ENCODE measurements at regions not wholly inside any gene's neighbourhood (a gene's known extent, or its start where the extent isn't known, plus 50 kb on each side); places are given as distances from the start of the nearest gene placed in this dataset.
A peak's percentile ranks its signal among the peaks of the same experiment; 100 is the strongest.

DNA sequence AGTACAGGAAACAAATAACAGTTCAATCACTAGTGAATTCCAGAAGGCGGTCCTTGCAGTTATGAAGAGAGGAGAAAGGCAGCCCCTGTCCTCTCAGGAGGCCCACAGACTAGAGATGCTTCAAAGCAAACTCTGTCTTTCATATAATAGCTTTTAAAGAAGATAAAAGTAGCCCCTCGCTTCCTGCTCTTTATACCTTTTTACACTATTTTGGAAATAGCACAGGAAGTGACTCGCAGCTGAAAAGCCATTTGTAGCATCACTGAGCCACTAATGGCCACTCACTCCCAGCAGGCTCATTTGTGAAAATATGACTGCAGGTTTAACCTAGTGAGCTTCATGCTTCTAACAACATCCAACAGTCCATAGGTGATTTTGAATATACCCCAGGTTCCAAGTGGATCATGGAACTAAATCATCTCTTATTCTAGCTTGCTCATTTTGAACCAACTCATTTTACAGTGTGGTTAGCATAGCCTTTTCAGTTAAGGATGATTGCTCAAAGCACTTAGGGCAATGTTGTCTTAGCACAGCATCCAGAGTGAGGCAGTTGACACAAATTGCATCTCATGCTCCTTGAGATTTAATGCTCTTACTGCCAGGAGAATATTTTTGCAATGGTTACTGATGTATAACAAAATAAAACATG lies 136.0 kb upstream of the NRSN1 start:
- no peak for DNase-seq
- no peak overlapping the region for H3K27ac ChIP-seq
- intact Hi-C loops (cut with DNase I; ENCODE audit: low total_unique reads): no loop called here
- H3K9me3 ChIP-seq: no peaks in the 10 kb centered on the region
- TF ChIP-seq, protein P1, sequence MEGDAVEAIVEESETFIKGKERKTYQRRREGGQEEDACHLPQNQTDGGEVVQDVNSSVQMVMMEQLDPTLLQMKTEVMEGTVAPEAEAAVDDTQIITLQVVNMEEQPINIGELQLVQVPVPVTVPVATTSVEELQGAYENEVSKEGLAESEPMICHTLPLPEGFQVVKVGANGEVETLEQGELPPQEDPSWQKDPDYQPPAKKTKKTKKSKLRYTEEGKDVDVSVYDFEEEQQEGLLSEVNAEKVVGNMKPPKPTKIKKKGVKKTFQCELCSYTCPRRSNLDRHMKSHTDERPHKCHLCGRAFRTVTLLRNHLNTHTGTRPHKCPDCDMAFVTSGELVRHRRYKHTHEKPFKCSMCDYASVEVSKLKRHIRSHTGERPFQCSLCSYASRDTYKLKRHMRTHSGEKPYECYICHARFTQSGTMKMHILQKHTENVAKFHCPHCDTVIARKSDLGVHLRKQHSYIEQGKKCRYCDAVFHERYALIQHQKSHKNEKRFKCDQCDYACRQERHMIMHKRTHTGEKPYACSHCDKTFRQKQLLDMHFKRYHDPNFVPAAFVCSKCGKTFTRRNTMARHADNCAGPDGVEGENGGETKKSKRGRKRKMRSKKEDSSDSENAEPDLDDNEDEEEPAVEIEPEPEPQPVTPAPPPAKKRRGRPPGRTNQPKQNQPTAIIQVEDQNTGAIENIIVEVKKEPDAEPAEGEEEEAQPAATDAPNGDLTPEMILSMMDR (IDR thresholded peaks at IDR 0.05): no peak
- TF ChIP-seq POLR2AphosphoS5 (IDR thresholded peaks at IDR 0.05) (no peak), POLR2A (IDR thresholded peaks at IDR 0.05) (no peak)
- no peaks in the 10 kb centered on the region for H3K36me3 ChIP-seq
- no peaks in the 10 kb centered on the region for H3K4me1 ChIP-seq
- H3K4me3 ChIP-seq: no peak overlapping the region
- no peaks in the 10 kb centered on the region for H3K27me3 ChIP-seq
- 68 to 82% (median 73%) methylated on average over 3 of the region's 3 CpGs for WGBS, 5 donors

- DNase-seq: no peak
- Histone ChIP-seq H3K27ac (no peak overlapping the region), H3K4me3 (no peak overlapping the region), H3K36me3 (no peaks in the 10 kb centered on the region), H3K4me1 (no peaks in the 10 kb centered on the region), H3K9me3 (peaks cover 0 to 4% (median 0%) of the 10 kb centered on the region in 4 donors), H3K27me3 (no peaks in the 10 kb centered on the region)
- intact Hi-C loops (cut with DNase I; ENCODE audit: low total_unique reads): no loop called here
- TF ChIP-seq EP300 (IDR thresholded peaks at IDR 0.05) (no peak), POLR2AphosphoS5 (IDR thresholded peaks at IDR 0.05) (no peak), POLR2A (IDR thresholded peaks at IDR 0.05) (no peak)
- TF ChIP-seq, protein P1 (IDR thresholded peaks at IDR 0.05): no peak
- 59 to 84% (median 70%) methylated on average over 1 of the region's 1 CpG for WGBS, 5 donors
Measured at GRCh38 chr6:23994013-23994412, 132.0 kb upstream of the NRSN1 start.

- no peak for DNase-seq
- TF ChIP-seq, protein P1 (IDR thresholded peaks at IDR 0.05): no peak
- TF ChIP-seq EP300 (IDR thresholded peaks at IDR 0.05) (no peak), POLR2A (IDR thresholded peaks at IDR 0.05) (no peak), POLR2AphosphoS5 (IDR thresholded peaks at IDR 0.05) (peak in 1 of 3 donors; percentile 34)
- Histone ChIP-seq H3K27ac (no peak overlapping the region), H3K36me3 (no peaks in the 10 kb centered on the region), H3K27me3 (no peaks in the 10 kb centered on the region), H3K9me3 (no peaks in the 10 kb centered on the region), H3K4me1 (peaks cover 0 to 7% (median 0%) of the 10 kb centered on the region in 4 donors), H3K4me3 (no peak overlapping the region)
- WGBS, 5 donors: 26 to 42% (median 38%) methylated on average over 3 of the region's 3 CpGs
- intact Hi-C loops (cut with DNase I; ENCODE audit: low total_unique reads): no loop called here
Measured at GRCh38 chr6:24004062-24004461, 122.0 kb upstream of the NRSN1 start.

DNA sequence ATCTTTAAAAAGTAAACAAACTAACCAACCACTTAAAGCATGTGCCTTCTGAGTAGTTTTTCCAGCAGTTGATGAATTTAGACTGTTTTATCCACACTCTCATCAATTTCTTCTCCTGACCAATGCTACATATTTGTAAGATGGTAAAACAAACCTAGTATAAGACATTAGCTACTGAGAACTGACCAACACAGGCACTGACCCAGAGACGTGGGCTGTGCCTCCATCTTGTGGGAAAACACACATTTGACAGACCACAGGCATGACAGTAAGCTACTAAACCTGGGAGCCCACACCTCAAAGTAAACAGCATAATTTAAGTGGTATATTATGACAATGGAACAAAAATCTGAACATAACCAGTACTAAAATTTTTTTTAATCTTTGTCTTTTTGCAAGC lies 121.4 kb upstream of the NRSN1 start:
- Histone ChIP-seq H3K4me3 (no peak overlapping the region), H3K4me1 (peaks cover 0 to 7% (median 0%) of the 10 kb centered on the region in 4 donors), H3K36me3 (no peaks in the 10 kb centered on the region), H3K27me3 (no peaks in the 10 kb centered on the region), H3K27ac (no peak overlapping the region), H3K9me3 (no peaks in the 10 kb centered on the region)
- intact Hi-C loops (cut with DNase I; ENCODE audit: low total_unique reads): no loop called here
- WGBS, 5 donors: 14 to 76% (median 49%) methylated on average over 1 of the region's 1 CpG
- TF ChIP-seq POLR2A (IDR thresholded peaks at IDR 0.05): no peak
- no peak for TF ChIP-seq POLR2AphosphoS5 (IDR thresholded peaks at IDR 0.05)
- no peak for TF ChIP-seq EP300 (IDR thresholded peaks at IDR 0.05)
- TF ChIP-seq, protein P1 (IDR thresholded peaks at IDR 0.05): no peak
- no peak for DNase-seq

Measured in stomach (tissue), 8 donors.